ENCODE measurements at regions not wholly inside any gene's neighbourhood (a gene's known extent, or its start where the extent isn't known, plus 50 kb on each side); places are given as distances from the start of the nearest gene placed in this dataset.

- TF ChIP-seq EZH2 (IDR thresholded peaks at IDR 0.05) (no peak), POLR2AphosphoS5 (IDR thresholded peaks at IDR 0.05; ENCODE audit: borderline replicate concordance, low read depth, low read length) (no peak)
These were observed 124.2 kb upstream of the LYPLAL1 start for GRCh38 chr1:219049501-219049900.
